ENCODE measurements at regions not wholly inside any gene's neighbourhood (a gene's known extent, or its start where the extent isn't known, plus 50 kb on each side); places are given as distances from the start of the nearest gene placed in this dataset.

DNA sequence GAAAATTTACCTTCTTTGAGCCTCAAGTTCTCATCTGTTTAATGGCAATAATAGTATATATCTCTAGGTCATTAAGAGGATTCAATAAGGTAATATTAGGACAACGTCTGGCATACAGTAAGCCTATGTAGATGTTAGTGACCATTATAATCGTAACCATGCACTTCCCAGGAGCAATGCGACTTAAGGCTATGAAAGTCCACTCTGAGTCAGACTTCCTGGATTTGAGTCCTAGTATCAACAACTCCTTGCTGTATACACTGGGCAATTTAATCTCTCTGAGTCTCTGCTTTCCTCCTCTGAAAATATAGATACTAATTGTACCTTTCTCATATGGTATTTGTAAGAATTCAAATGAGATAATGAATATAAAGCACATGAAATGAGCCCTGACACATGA lies 168.1 kb upstream of the HDDC2 start:
- no peak overlapping the region for H3K27ac Mint-ChIP-seq
- no peaks in the 10 kb centered on the region for H3K9me3 ChIP-seq (ENCODE audit: control insufficient read depth in 1 of 2, insufficient read depth in 1 of 2, low read length in 2 of 2)
- ChIA-PET POLR2A (no interaction called here), CTCF (no interaction called here)
- intact Hi-C loops (cut with DNase I, micrococcal nuclease) = no loop called here
- no peak overlapping the region for H3K27ac ChIP-seq (ENCODE audit: low read depth in 1 of 2, low read length in 2 of 2)
- TF ChIP-seq, protein P1, sequence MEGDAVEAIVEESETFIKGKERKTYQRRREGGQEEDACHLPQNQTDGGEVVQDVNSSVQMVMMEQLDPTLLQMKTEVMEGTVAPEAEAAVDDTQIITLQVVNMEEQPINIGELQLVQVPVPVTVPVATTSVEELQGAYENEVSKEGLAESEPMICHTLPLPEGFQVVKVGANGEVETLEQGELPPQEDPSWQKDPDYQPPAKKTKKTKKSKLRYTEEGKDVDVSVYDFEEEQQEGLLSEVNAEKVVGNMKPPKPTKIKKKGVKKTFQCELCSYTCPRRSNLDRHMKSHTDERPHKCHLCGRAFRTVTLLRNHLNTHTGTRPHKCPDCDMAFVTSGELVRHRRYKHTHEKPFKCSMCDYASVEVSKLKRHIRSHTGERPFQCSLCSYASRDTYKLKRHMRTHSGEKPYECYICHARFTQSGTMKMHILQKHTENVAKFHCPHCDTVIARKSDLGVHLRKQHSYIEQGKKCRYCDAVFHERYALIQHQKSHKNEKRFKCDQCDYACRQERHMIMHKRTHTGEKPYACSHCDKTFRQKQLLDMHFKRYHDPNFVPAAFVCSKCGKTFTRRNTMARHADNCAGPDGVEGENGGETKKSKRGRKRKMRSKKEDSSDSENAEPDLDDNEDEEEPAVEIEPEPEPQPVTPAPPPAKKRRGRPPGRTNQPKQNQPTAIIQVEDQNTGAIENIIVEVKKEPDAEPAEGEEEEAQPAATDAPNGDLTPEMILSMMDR (IDR thresholded peaks at IDR 0.05) = no peak
- no peak for DNase-seq
- no peaks in the 10 kb centered on the region for H3K36me3 Mint-ChIP-seq (ENCODE audit: low read depth)
- no peaks in the 10 kb centered on the region for H3K4me1 ChIP-seq (ENCODE audit: insufficient read depth, low read length)
- H3K36me3 ChIP-seq (ENCODE audit: insufficient read depth, low read length) = no peaks in the 10 kb centered on the region
- peaks cover 3% of the 10 kb centered on the region for H3K9me3 Mint-ChIP-seq
- no peak for ATAC-seq (ENCODE audit: poor library complexity)
- H3K4me3 ChIP-seq (ENCODE audit: low read length) = no peak overlapping the region
- no peaks in the 10 kb centered on the region for H3K4me1 Mint-ChIP-seq (ENCODE audit: low read depth)
- H3K27me3 ChIP-seq (ENCODE audit: control insufficient read depth in 1 of 2, insufficient read depth in 2 of 2, low read length in 2 of 2) = peaks cover 2 to 10% of the 10 kb centered on the region in 2 experiments
- no peak overlapping the region for H3K4me3 Mint-ChIP-seq
- H3K27me3 Mint-ChIP-seq = peaks cover 35% of the 10 kb centered on the region

DNA sequence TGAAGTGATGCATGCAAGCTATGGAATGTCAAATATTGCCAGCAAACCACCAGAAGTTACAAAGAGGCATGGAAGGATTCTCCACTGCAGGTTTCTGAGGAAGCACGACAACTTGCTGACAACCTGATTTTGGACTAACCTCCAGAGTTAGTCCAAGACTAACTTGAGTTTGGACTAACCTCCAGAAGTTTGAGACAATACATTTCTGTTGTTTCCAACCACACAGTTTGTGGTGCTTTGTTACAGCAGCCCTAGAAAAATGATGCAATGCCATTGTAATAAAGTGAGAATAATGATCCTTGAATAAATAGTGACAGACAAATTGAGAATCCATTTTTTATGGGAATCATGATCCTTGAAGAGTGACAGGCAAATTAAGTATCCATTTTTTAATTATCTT lies 169.9 kb upstream of the HDDC2 start:
- H3K4me3 Mint-ChIP-seq = no peak overlapping the region
- DNase-seq (no peak), ATAC-seq (ENCODE audit: poor library complexity) (no peak)
- H3K27ac Mint-ChIP-seq = no peak overlapping the region
- no peak overlapping the region for H3K4me3 ChIP-seq (ENCODE audit: low read length)
- H3K9me3 ChIP-seq (ENCODE audit: control insufficient read depth in 1 of 2, insufficient read depth in 1 of 2, low read length in 2 of 2) = no peaks in the 10 kb centered on the region
- TF ChIP-seq, protein P1 (IDR thresholded peaks at IDR 0.05) = no peak
- H3K4me1 Mint-ChIP-seq (ENCODE audit: low read depth) = no peaks in the 10 kb centered on the region
- no peaks in the 10 kb centered on the region for H3K36me3 ChIP-seq (ENCODE audit: insufficient read depth, low read length)
- H3K4me1 ChIP-seq (ENCODE audit: insufficient read depth, low read length) = no peaks in the 10 kb centered on the region
- ChIA-PET CTCF (no interaction called here), POLR2A (no interaction called here)
- H3K27me3 ChIP-seq (ENCODE audit: control insufficient read depth in 1 of 2, insufficient read depth in 2 of 2, low read length in 2 of 2) = peaks cover 2 to 10% of the 10 kb centered on the region in 2 experiments
- intact Hi-C loops (cut with DNase I, micrococcal nuclease) = no loop called here
- H3K27ac ChIP-seq (ENCODE audit: low read depth in 1 of 2, low read length in 2 of 2) = no peak overlapping the region
- peaks cover 3% of the 10 kb centered on the region for H3K9me3 Mint-ChIP-seq
- no peaks in the 10 kb centered on the region for H3K36me3 Mint-ChIP-seq (ENCODE audit: low read depth)
- peaks cover 27% of the 10 kb centered on the region for H3K27me3 Mint-ChIP-seq

DNA sequence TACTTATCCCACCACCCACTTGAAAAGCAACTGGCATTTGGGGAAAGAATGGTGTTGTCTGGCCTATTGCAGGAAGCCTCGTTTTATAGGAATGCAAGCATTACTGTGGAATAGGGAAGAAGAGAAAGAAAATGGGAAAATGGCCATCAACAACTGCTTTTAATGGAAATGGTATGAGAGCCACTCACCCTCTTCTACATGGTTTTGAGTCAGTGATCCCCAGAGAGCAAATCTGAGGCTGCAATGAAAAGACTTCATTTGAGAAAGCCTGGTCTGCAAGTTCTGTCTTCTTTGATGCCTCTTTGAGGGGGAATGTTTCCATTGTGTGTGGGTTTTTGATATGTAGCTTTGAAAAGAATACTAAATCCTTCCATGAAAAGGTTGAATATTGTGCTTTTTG lies 172.3 kb upstream of the HDDC2 start:
- H3K4me3 Mint-ChIP-seq = no peak overlapping the region
- H3K27ac Mint-ChIP-seq = no peak overlapping the region
- CTCF ChIA-PET = no interaction called here
- no peak for DNase-seq
- H3K4me1 ChIP-seq (ENCODE audit: insufficient read depth, low read length) = no peaks in the 10 kb centered on the region
- no peaks in the 10 kb centered on the region for H3K9me3 ChIP-seq (ENCODE audit: control insufficient read depth in 1 of 2, insufficient read depth in 1 of 2, low read length in 2 of 2)
- H3K27ac ChIP-seq (ENCODE audit: low read depth in 1 of 2, low read length in 2 of 2) = no peak overlapping the region
- no peak overlapping the region for H3K4me3 ChIP-seq (ENCODE audit: low read length)
- H3K9me3 Mint-ChIP-seq = no peaks in the 10 kb centered on the region
- no peaks in the 10 kb centered on the region for H3K36me3 Mint-ChIP-seq (ENCODE audit: low read depth)
- intact Hi-C loops (cut with DNase I, micrococcal nuclease) = no loop called here
- no peak for ATAC-seq (ENCODE audit: poor library complexity)
- H3K27me3 ChIP-seq (ENCODE audit: control insufficient read depth in 1 of 2, insufficient read depth in 2 of 2, low read length in 2 of 2) = peaks cover 0 to 7% of the 10 kb centered on the region in 2 experiments
- TF ChIP-seq, protein P1 (IDR thresholded peaks at IDR 0.05) = no peak
- H3K27me3 Mint-ChIP-seq = peaks cover 12% of the 10 kb centered on the region
- no peaks in the 10 kb centered on the region for H3K36me3 ChIP-seq (ENCODE audit: insufficient read depth, low read length)
- no peaks in the 10 kb centered on the region for H3K4me1 Mint-ChIP-seq (ENCODE audit: low read depth)
- POLR2A ChIA-PET = no interaction called here
